SK-N-SH (cell line): ENCODE measurements at regions not wholly inside any gene's neighbourhood (a gene's known extent, or its start where the extent isn't known, plus 50 kb on each side); places are given as distances from the start of the nearest gene placed in this dataset.
A peak's percentile ranks its signal among the peaks of the same experiment; 100 is the strongest.

ENCODE experiments used
- CTCF ChIA-PET: fragments of 300-600, 350-600 bp; formaldehyde crosslinking; extraction: SDS; loops from one replicate; lab custom pipeline; 2021; lab: Yijun Ruan, JAX
- POLR2A ChIA-PET: fragments of 350-600 bp; sonication (Branson Sonifier 250); formaldehyde crosslinking; extraction: SDS; loops from one replicate; lab custom pipeline; 2020; ENCODE audit warnings: antibody characterized with exemption, inconsistent platforms; lab: Yijun Ruan, JAX
- DNase-seq: peaks from one replicate; pipeline ENCODE4 v3.0.0; 2012
- H2AFZ ChIP-seq: fragments of 200-600 bp; sonication (generic); 2 replicates; pipeline ENCODE4 v1.8.1; 2016; ENCODE audit warnings: antibody characterized with exemption, mild to moderate bottlenecking, low read depth
- H3F3A ChIP-seq: fragments of 200-600 bp; sonication (generic); replicated peaks from 2 replicates; pipeline ENCODE3; 2016; ENCODE audit warnings: antibody characterized with exemption, mild to moderate bottlenecking; ENCODE audit not compliant: insufficient read depth
- H3K27ac ChIP-seq, 2 experiments: fragments of 200-500 bp in 1 of 2; fragments of 200-600 bp in 1 of 2; sonication (Bioruptor generic) in 1 of 2; sonication (generic), shearing (Covaris generic) in 1 of 2; 2 replicates each; pipeline versions ENCODE4 v1.5.1 to v1.6.1; 2014 to 2016; ENCODE audit warnings: low read depth in 2 of 2, inconsistent platforms in 1 of 2, low read length in 1 of 2, mild to moderate bottlenecking in 1 of 2, mixed read lengths in 1 of 2
- H3K27me3 ChIP-seq: fragments of 200-600 bp; sonication (generic), shearing (Covaris generic); 2 replicates; pipeline ENCODE4 v1.6.1; 2016; ENCODE audit warnings: mixed run types; ENCODE audit not compliant: insufficient read depth
- H3K36me3 ChIP-seq, 2 experiments: fragments of 200-500 bp in 1 of 2; fragments of 200-600 bp in 1 of 2; sonication (Bioruptor generic) in 1 of 2; sonication (generic) in 1 of 2; replicated peaks in 1 of 2; 2 replicates each; pipeline versions ENCODE3 to v1.5.1; 2014 to 2016; ENCODE audit warnings: low read length in 1 of 2, mild to moderate bottlenecking in 1 of 2; ENCODE audit not compliant: insufficient read depth in 2 of 2, control insufficient read depth in 1 of 2
- H3K4me1 ChIP-seq, 2 experiments: fragments of 200-500 bp in 1 of 2; fragments of 200-600 bp in 1 of 2; sonication (Bioruptor generic) in 1 of 2; sonication (generic), shearing (Covaris generic) in 1 of 2; 2 replicates each; pipeline versions ENCODE4 v1.5.1 to v1.6.1; 2014 to 2016; ENCODE audit warnings: low read depth in 1 of 2, low read length in 1 of 2, mixed run types in 1 of 2; ENCODE audit not compliant: insufficient read depth in 2 of 2, control insufficient read depth in 1 of 2
- H3K4me2 ChIP-seq: fragments of 200-600 bp; sonication (generic), shearing (Covaris generic); 2 replicates; pipeline ENCODE4 v1.6.1; 2017; ENCODE audit warnings: mixed run types
- H3K4me3 ChIP-seq, 2 experiments: fragments of 200-500 bp in 1 of 2; fragments of 200-600 bp in 1 of 2; sonication (Bioruptor generic) in 1 of 2; sonication (generic), shearing (Covaris generic) in 1 of 2; 2 replicates each; pipeline versions ENCODE4 v1.5.1 to v1.8.1; 2014 to 2016; ENCODE audit warnings: low read depth in 2 of 2, inconsistent platforms in 1 of 2, low read length in 1 of 2, mild to moderate bottlenecking in 1 of 2, mixed read lengths in 1 of 2, moderate library complexity in 1 of 2
- H3K79me2 ChIP-seq: fragments of 200-600 bp; sonication (generic); 2 replicates; pipeline ENCODE4 v1.8.1; 2017; ENCODE audit warnings: mild to moderate bottlenecking; ENCODE audit not compliant: insufficient read depth
- H3K9ac ChIP-seq: fragments of 200-600 bp; sonication (generic); 2 replicates; pipeline ENCODE4 v1.6.1; 2017; ENCODE audit warnings: mixed run types
- H3K9me2 ChIP-seq: fragments of 200-600 bp; sonication (generic); 2 replicates; pipeline ENCODE4 v1.6.1; 2017; ENCODE audit warnings: mixed run types
- H3K9me3 ChIP-seq: fragments of 200-600 bp; sonication (generic); 2 replicates; pipeline ENCODE4 v1.6.1; 2017; ENCODE audit warnings: mixed run types, mild to moderate bottlenecking, moderate library complexity
- H4K20me1 ChIP-seq: fragments of 200-600 bp; sonication (generic); 2 replicates; pipeline ENCODE4 v1.6.1; 2017; ENCODE audit warnings: mild to moderate bottlenecking, mixed run types; ENCODE audit not compliant: insufficient read depth
- CTCF ChIP-seq: fragments of 200-600 bp; sonication (generic); IDR thresholded peaks from 2 replicates; pipeline ENCODE4 v1.6.1; 2017; ENCODE audit warnings: antibody characterized with exemption, mild to moderate bottlenecking, moderate library complexity
- EP300 ChIP-seq, 2 experiments: IDR thresholded peaks; 2 replicates each; pipeline versions ENCODE4 v1.4.0 to v1.6.1; 2012; ENCODE audit warnings: borderline replicate concordance in 1 of 2, low read depth in 1 of 2, low read length in 1 of 2
- EZH2phosphoT487 ChIP-seq: fragments of 200-600 bp; sonication (generic); IDR thresholded peaks from 2 replicates; pipeline ENCODE4 v1.6.1; 2017; ENCODE audit warnings: low read depth, mixed run types, mild to moderate bottlenecking, antibody characterized with exemption, moderate library complexity, borderline replicate concordance
- GABPA ChIP-seq: IDR thresholded peaks from 2 replicates; pipeline ENCODE4 v1.4.0; 2012; ENCODE audit warnings: low read depth, mild to moderate bottlenecking
- IRF3 ChIP-seq: fragments of 150-350 bp; IDR thresholded peaks from 2 replicates; pipeline ENCODE4 v1.6.1; 2016; ENCODE audit warnings: mild to moderate bottlenecking, low read depth, low read length
- JUND ChIP-seq: IDR thresholded peaks from 2 replicates; pipeline ENCODE4 v1.4.0; 2012
- MAX ChIP-seq: IDR thresholded peaks from 2 replicates; pipeline ENCODE4 v1.4.0; 2012; ENCODE audit warnings: low read depth
- MEF2A ChIP-seq: IDR thresholded peaks from 2 replicates; pipeline ENCODE4 v1.4.0; 2012; ENCODE audit warnings: low read depth, borderline replicate concordance
- NFIC ChIP-seq: IDR thresholded peaks from 2 replicates; pipeline ENCODE4 v1.4.0; 2012; ENCODE audit warnings: borderline replicate concordance
- POLR2AphosphoS5 ChIP-seq: IDR thresholded peaks from 2 replicates; pipeline ENCODE4 v1.6.1; 2012; ENCODE audit warnings: low read depth, low read length
- RAD21 ChIP-seq: IDR thresholded peaks from 2 replicates; pipeline ENCODE4 v1.6.1; 2012; ENCODE audit warnings: mild to moderate bottlenecking, low read length
- RCOR1 ChIP-seq: fragments of 150-350 bp; IDR thresholded peaks from 2 replicates; pipeline ENCODE4 v1.6.1; 2017; ENCODE audit warnings: antibody characterized with exemption, low read length
- SIN3A ChIP-seq: IDR thresholded peaks from 2 replicates; pipeline ENCODE4 v1.6.1; 2012; ENCODE audit warnings: low read depth, mild to moderate bottlenecking, low read length, moderate library complexity, borderline replicate concordance
- SMC3 ChIP-seq: IDR thresholded peaks from 2 replicates; pipeline ENCODE4 v1.6.1; 2012; ENCODE audit warnings: low read depth, low read length, improper control_type of control experiment
- TAF1 ChIP-seq: IDR thresholded peaks from 2 replicates; pipeline ENCODE4 v1.6.1; 2012; ENCODE audit warnings: low read depth, mild to moderate bottlenecking, low read length, moderate library complexity, borderline replicate concordance
- TEAD4 ChIP-seq: IDR thresholded peaks from 2 replicates; pipeline ENCODE4 v1.4.0; 2012; ENCODE audit warnings: mild to moderate bottlenecking, borderline replicate concordance; ENCODE audit not compliant: insufficient read depth
- USF1 ChIP-seq: IDR thresholded peaks from 2 replicates; pipeline ENCODE4 v1.4.0; 2012; ENCODE audit warnings: low read depth, borderline replicate concordance
- WGBS: methylation state at CpG from one replicate; pipeline ENCODE4 v1.1.6; 2017; ENCODE audit warnings: low lambda C conversion rate; 5-methylcytosine and 5-hydroxymethylcytosine counted together

GRCh38 chr9:109574061-109574882, 76.2 kb upstream of the PTPN3 start:
- CTCF ChIA-PET: interaction anchor here (0.6 to 2.8 kb wide), 21 partner anchors 9 to 1049 kb away, joined by 3 to 21 read pairs (median 4); no protein-coding TSS in a partner anchor
- POLR2A ChIA-PET: no interaction called here
- no peak for TF ChIP-seq MEF2A
- no peak for TF ChIP-seq RCOR1
- no peak for TF ChIP-seq MAX
- no peak for TF ChIP-seq TAF1
- no peak for TF ChIP-seq POLR2AphosphoS5
- no peak for TF ChIP-seq EP300 (IDR thresholded peaks at IDR 0.05; ENCODE audit: borderline replicate concordance in 1 of 2, low read depth in 1 of 2, low read length in 1 of 2)
- TF ChIP-seq CTCF: peak; percentile 84
- peak; percentile 84 for TF ChIP-seq SMC3
- TF ChIP-seq JUND: no peak
- TF ChIP-seq GABPA: no peak
- TF ChIP-seq EZH2phosphoT487: no peak
- TF ChIP-seq TEAD4: no peak
- TF ChIP-seq USF1: no peak
- no peak for TF ChIP-seq IRF3
- no peak for TF ChIP-seq SIN3A
- TF ChIP-seq RAD21: peak; percentile 83
- TF ChIP-seq NFIC: no peak

More at GRCh38 chr9:109574061-109574882, 76.2 kb upstream of the PTPN3 start:
- Histone ChIP-seq H2AFZ (no peak overlapping the region), H3K9me2 (no peaks in the 10 kb centered on the region), H3K9me3 (no peaks in the 10 kb centered on the region; the same call in 1 of the 2 replicates), H3K4me2 (no peak overlapping the region), H3K27me3 (no peaks in the 10 kb centered on the region), H3K4me1 (no peaks in the 10 kb centered on the region), H3K9ac (no peak overlapping the region), H3K4me3 (no peak overlapping the region), H4K20me1 (no peaks in the 10 kb centered on the region), H3K36me3 (no peaks in the 10 kb centered on the region), H3K27ac (no peak overlapping the region), H3F3A (peaks cover 4% of the 10 kb centered on the region), H3K79me2 (no peaks in the 10 kb centered on the region)
- DNase-seq: peak; percentile 42
- WGBS: 4% methylated on average over 2 of the region's 2 CpGs
